OCI-LY7 (cell line): ENCODE measurements at regions not wholly inside any gene's neighbourhood (a gene's known extent, or its start where the extent isn't known, plus 50 kb on each side); places are given as distances from the start of the nearest gene placed in this dataset.

Experiments used
- BruUV-seq: library from RNA; stranded (reverse); fragments of 400-500 nt; replicated peaks from 2 replicates; lab custom pipeline; 2021; lab: Mats Ljungman, UMichigan
- CTCF ChIA-PET: fragments of 300-600 bp; sonication (Branson Sonifier 250); formaldehyde crosslinking; loops from one replicate; lab custom pipeline; 2022; ENCODE audit warnings: antibody characterized with exemption; ENCODE audit not compliant: unreplicated experiment; lab: Charles Lee
- POLR2A ChIA-PET: fragments of 300-600 bp; sonication (Branson Sonifier 250); formaldehyde crosslinking; loops from one replicate; lab custom pipeline; 2022; ENCODE audit warnings: antibody characterized with exemption; lab: Charles Lee
- DNase-seq: peaks from one replicate; pipeline ENCODE4 v3.0.0-alpha.2; 2015; ENCODE audit warnings: low spot score
- H2AFZ ChIP-seq: fragments of 200-600 bp; sonication (generic), shearing (Covaris generic); 2 replicates; pipeline ENCODE4 v1.6.1; 2014; ENCODE audit warnings: mild to moderate bottlenecking, antibody characterized with exemption, low read length, moderate library complexity
- H3K27ac ChIP-seq: fragments of 200-600 bp; sonication (generic); 2 replicates; pipeline ENCODE4 v1.5.1; 2014; ENCODE audit warnings: mixed run types, low read depth, mild to moderate bottlenecking, moderate library complexity, low read length, inconsistent platforms; ENCODE audit not compliant: poor library complexity, severe bottlenecking
- H3K36me3 ChIP-seq: fragments of 200-600 bp; sonication (generic); 2 replicates; pipeline ENCODE4 v1.6.1; 2014; ENCODE audit warnings: mild to moderate bottlenecking, antibody characterized with exemption, low read length, moderate library complexity, mixed read lengths; ENCODE audit not compliant: insufficient read depth
- H3K4me1 ChIP-seq: fragments of 200-600 bp; sonication (generic); 2 replicates; pipeline ENCODE4 v1.5.1; 2014; ENCODE audit warnings: mild to moderate bottlenecking, low read length; ENCODE audit not compliant: insufficient read depth, poor library complexity, severe bottlenecking
- H3K4me2 ChIP-seq: fragments of 200-600 bp; sonication (generic); 2 replicates; pipeline ENCODE4 v1.6.1; 2014; ENCODE audit warnings: mild to moderate bottlenecking, low read length
- H3K4me3 ChIP-seq: fragments of 200-600 bp; sonication (generic); 2 replicates; pipeline ENCODE4 v1.5.1; 2014; ENCODE audit warnings: mild to moderate bottlenecking, low read depth, low read length; ENCODE audit not compliant: poor library complexity, severe bottlenecking
- H3K79me2 ChIP-seq: fragments of 200-600 bp; sonication (generic); 2 replicates; pipeline ENCODE4 v1.6.1; 2016; ENCODE audit warnings: low read depth, mild to moderate bottlenecking, low read length, moderate library complexity, mixed read lengths; ENCODE audit not compliant: insufficient read depth
- H3K9me2 ChIP-seq: fragments of 200-600 bp; sonication (generic); 2 replicates; pipeline ENCODE4 v1.6.1; 2016; ENCODE audit warnings: mild to moderate bottlenecking, low read length, mixed read lengths; ENCODE audit not compliant: insufficient read depth
- H3K9me3 ChIP-seq: fragments of 200-600 bp; sonication (generic); 2 replicates; pipeline ENCODE4 v1.6.1; 2014; ENCODE audit warnings: mild to moderate bottlenecking, mixed run types, low read length, mixed read lengths
- H4K20me1 ChIP-seq: fragments of 200-600 bp; sonication (generic); 2 replicates; pipeline ENCODE4 v1.6.1; 2014; ENCODE audit warnings: mild to moderate bottlenecking, antibody characterized with exemption, low read length, moderate library complexity, mixed read lengths; ENCODE audit not compliant: insufficient read depth
- EZH2phosphoT487 ChIP-seq: fragments of 200-600 bp; sonication (generic); IDR thresholded peaks from 2 replicates; pipeline ENCODE4 v1.6.1; 2018; ENCODE audit warnings: low read depth, borderline replicate concordance, mild to moderate bottlenecking, mixed run types, antibody characterized with exemption, low read length, moderate library complexity, mixed read lengths
- intact Hi-C: fragments of 100-400 bp; cut with micrococcal nuclease; formaldehyde crosslinking; loops from one replicate; pipeline ENCODE4 v1.10.0; 2022; ENCODE audit not compliant: unreplicated experiment
- TF ChIP-seq, protein P1 (sequence below): fragments of 200-600 bp; sonication (generic); conservative IDR thresholded peaks from 2 replicates; pipeline ENCODE4 v1.5.1; 2014; ENCODE audit warnings: mild to moderate bottlenecking, antibody characterized with exemption, low read length, moderate library complexity, mixed read lengths

GRCh38 chr19:28989739-28990138, 223.2 kb downstream of the UQCRFS1 start:
- no peak for DNase-seq
- Histone ChIP-seq H3K9me3 (no peaks in the 10 kb centered on the region), H3K79me2 (no peaks in the 10 kb centered on the region), H3K4me1 (no peaks in the 10 kb centered on the region), H3K4me3 (no peak overlapping the region), H2AFZ (no peak overlapping the region), H4K20me1 (no peaks in the 10 kb centered on the region), H3K4me2 (no peak overlapping the region), H3K27ac (no peak overlapping the region), H3K9me2 (no peaks in the 10 kb centered on the region), H3K36me3 (no peaks in the 10 kb centered on the region)
- CTCF ChIA-PET = no interaction called here
- intact Hi-C loops = no loop called here
- POLR2A ChIA-PET = no interaction called here
- no peak for TF ChIP-seq EZH2phosphoT487
- TF ChIP-seq, protein P1, sequence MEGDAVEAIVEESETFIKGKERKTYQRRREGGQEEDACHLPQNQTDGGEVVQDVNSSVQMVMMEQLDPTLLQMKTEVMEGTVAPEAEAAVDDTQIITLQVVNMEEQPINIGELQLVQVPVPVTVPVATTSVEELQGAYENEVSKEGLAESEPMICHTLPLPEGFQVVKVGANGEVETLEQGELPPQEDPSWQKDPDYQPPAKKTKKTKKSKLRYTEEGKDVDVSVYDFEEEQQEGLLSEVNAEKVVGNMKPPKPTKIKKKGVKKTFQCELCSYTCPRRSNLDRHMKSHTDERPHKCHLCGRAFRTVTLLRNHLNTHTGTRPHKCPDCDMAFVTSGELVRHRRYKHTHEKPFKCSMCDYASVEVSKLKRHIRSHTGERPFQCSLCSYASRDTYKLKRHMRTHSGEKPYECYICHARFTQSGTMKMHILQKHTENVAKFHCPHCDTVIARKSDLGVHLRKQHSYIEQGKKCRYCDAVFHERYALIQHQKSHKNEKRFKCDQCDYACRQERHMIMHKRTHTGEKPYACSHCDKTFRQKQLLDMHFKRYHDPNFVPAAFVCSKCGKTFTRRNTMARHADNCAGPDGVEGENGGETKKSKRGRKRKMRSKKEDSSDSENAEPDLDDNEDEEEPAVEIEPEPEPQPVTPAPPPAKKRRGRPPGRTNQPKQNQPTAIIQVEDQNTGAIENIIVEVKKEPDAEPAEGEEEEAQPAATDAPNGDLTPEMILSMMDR = no peak
- BruUV-seq = no TSS peak

DNA sequence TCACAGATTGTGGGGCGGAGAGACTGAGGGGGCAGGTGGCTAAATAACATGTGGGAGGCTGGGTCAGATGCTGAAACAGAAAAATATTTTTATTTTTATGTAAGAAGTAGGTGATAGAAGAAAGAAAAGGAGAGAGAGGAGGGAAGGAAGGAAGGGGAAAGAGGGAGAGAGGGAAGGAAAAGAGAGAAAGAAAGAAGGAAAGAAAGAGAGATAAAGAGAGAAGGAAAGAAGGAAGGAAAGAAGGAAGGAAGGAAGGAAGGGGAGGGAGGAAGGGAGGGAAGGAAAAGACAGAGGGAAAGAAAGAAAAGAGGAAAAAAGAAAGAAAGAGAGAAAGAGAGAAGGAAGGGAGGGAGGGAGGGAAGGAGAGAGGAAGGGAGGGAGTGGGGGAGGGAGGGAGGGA, 224.9 kb downstream of the UQCRFS1 start:
- ChIA-PET CTCF (no interaction called here), POLR2A (interaction anchor here (0.7 kb wide), 1 partner anchor 750 kb away, joined by 3 read pairs; no protein-coding TSS in a partner anchor)
- TF ChIP-seq, protein P1 = no peak
- TF ChIP-seq EZH2phosphoT487 = no peak
- Histone ChIP-seq H3K4me1 (no peaks in the 10 kb centered on the region), H3K79me2 (no peaks in the 10 kb centered on the region), H3K9me2 (no peaks in the 10 kb centered on the region), H3K4me2 (no peak overlapping the region), H3K9me3 (no peaks in the 10 kb centered on the region), H3K4me3 (no peak overlapping the region), H3K27ac (no peak overlapping the region), H3K36me3 (no peaks in the 10 kb centered on the region), H2AFZ (no peak overlapping the region), H4K20me1 (no peaks in the 10 kb centered on the region)
- DNase-seq = no peak
- no TSS peak for BruUV-seq
- intact Hi-C loops = no loop called here

GRCh38 chr19:28987177-28987576, 225.8 kb downstream of the UQCRFS1 start:
- H3K36me3 ChIP-seq = no peaks in the 10 kb centered on the region
- DNase-seq = no peak
- H3K4me3 ChIP-seq = no peak overlapping the region
- H3K79me2 ChIP-seq = no peaks in the 10 kb centered on the region
- H3K9me3 ChIP-seq = no peaks in the 10 kb centered on the region
- BruUV-seq = no TSS peak
- ChIA-PET CTCF (no interaction called here), POLR2A (no interaction called here)
- no peaks in the 10 kb centered on the region for H4K20me1 ChIP-seq
- intact Hi-C loops = no loop called here
- H3K27ac ChIP-seq = no peak overlapping the region
- no peaks in the 10 kb centered on the region for H3K4me1 ChIP-seq
- no peak overlapping the region for H3K4me2 ChIP-seq
- no peaks in the 10 kb centered on the region for H3K9me2 ChIP-seq
- H2AFZ ChIP-seq = no peak overlapping the region
- TF ChIP-seq, protein P1 = no peak
- TF ChIP-seq EZH2phosphoT487 = no peak
